Smooth muscle cell of the brain vasculature (primary cell): ENCODE measurements at regions not wholly inside any gene's neighbourhood (a gene's known extent, or its start where the extent isn't known, plus 50 kb on each side); places are given as distances from the start of the nearest gene placed in this dataset.

Source experiments
- DNase-seq: peaks from one replicate; pipeline ENCODE4 v3.0.0-alpha.2; 2012; ENCODE audit warnings: low read depth, low spot score

GRCh38 chr3:86333636-86334035 lies 657.3 kb downstream of the VGLL3 start:
- DNase-seq, result no peak

- no peak for DNase-seq
These were observed 687.0 kb downstream of the VGLL3 start for GRCh38 chr3:86303935-86304334.

- no peak for DNase-seq
These were observed 708.7 kb downstream of the VGLL3 start for GRCh38 chr3:86282106-86282787.

- DNase-seq, result no peak
These were observed 721.4 kb downstream of the VGLL3 start for GRCh38 chr3:86269364-86270155.

GRCh38 chr3:86257955-86258641 lies 732.9 kb downstream of the VGLL3 start:
- DNase-seq, result no peak

- no peak for DNase-seq
These were observed 736.5 kb downstream of the VGLL3 start for GRCh38 chr3:86254480-86254879.

- no peak for DNase-seq
These were observed 739.2 kb downstream of the VGLL3 start for GRCh38 chr3:86251781-86252180.

- DNase-seq, result no peak
These were observed 741.1 kb downstream of the VGLL3 start for GRCh38 chr3:86249833-86250232.

- no peak for DNase-seq
These were observed 745.6 kb downstream of the VGLL3 start for GRCh38 chr3:86245360-86245759.

GRCh38 chr3:86244905-86245304 lies 746.0 kb downstream of the VGLL3 start:
- DNase-seq, result no peak

- DNase-seq, result no peak
These were observed 751.0 kb downstream of the VGLL3 start for GRCh38 chr3:86239946-86240345.

- DNase-seq, result no peak
These were observed 756.3 kb downstream of the VGLL3 start for GRCh38 chr3:86234506-86235254.

- no peak for DNase-seq
These were observed 760.2 kb downstream of the VGLL3 start for GRCh38 chr3:86230762-86231161.

- DNase-seq, result no peak
These were observed 761.2 kb downstream of the VGLL3 start for GRCh38 chr3:86229775-86230094.

- no peak for DNase-seq
These were observed 761.7 kb downstream of the VGLL3 start for GRCh38 chr3:86229086-86229774.

GRCh38 chr3:86228101-86228500 lies 762.8 kb downstream of the VGLL3 start:
- no peak for DNase-seq

GRCh38 chr3:86225461-86225860 lies 765.5 kb downstream of the VGLL3 start:
- DNase-seq, result no peak

- DNase-seq, result no peak
These were observed 769.3 kb downstream of the VGLL3 start for GRCh38 chr3:86221601-86222000.

- no peak for DNase-seq
These were observed 782.2 kb downstream of the VGLL3 start for GRCh38 chr3:86208772-86209171.

GRCh38 chr3:86182606-86183005 lies 808.3 kb downstream of the VGLL3 start:
- no peak for DNase-seq

- no peak for DNase-seq
These were observed 810.3 kb downstream of the VGLL3 start for GRCh38 chr3:86180696-86181095.
